Mesodermal cell (in vitro differentiated cells): ENCODE measurements at regions not wholly inside any gene's neighbourhood (a gene's known extent, or its start where the extent isn't known, plus 50 kb on each side); places are given as distances from the start of the nearest gene placed in this dataset.

Experiments
- H3K27ac ChIP-seq: 2 replicates; pipeline ENCODE4 v1.7.0; 2013; ENCODE audit warnings: mild to moderate bottlenecking, low read depth, low read length, moderate library complexity; ENCODE audit not compliant: severe bottlenecking
- H3K36me3 ChIP-seq: 2 replicates; pipeline ENCODE4 v1.7.1; 2013; ENCODE audit warnings: mild to moderate bottlenecking, low read length, moderate library complexity; ENCODE audit not compliant: control insufficient read depth, insufficient read depth
- H3K4me1 ChIP-seq: one replicate; pipeline ENCODE4 v1.7.1; 2013; ENCODE audit warnings: mild to moderate bottlenecking, low read length; ENCODE audit not compliant: insufficient read depth, control insufficient read depth, poor library complexity, severe bottlenecking
- H3K4me3 ChIP-seq: 2 replicates; pipeline ENCODE4 v1.7.0; 2013; ENCODE audit warnings: low read length, control low read depth, mild to moderate bottlenecking; ENCODE audit not compliant: insufficient read depth, poor library complexity, severe bottlenecking; ENCODE audit errors: extremely low read depth
- H3K9me3 ChIP-seq: 2 replicates; pipeline ENCODE4 v1.7.1; 2013; ENCODE audit warnings: mild to moderate bottlenecking, low read length, moderate library complexity; ENCODE audit not compliant: control insufficient read depth
- WGBS, 2 experiments: methylation state at CpG; one replicate each; pipeline ENCODE4 v1.1.5; 2013; ENCODE audit warnings: missing lambda C conversion rate in 2 of 2; ENCODE audit not compliant: insufficient coverage in 2 of 2; 5-methylcytosine and 5-hydroxymethylcytosine counted together

GRCh38 chr11:130785380-130786116 is 130.7 kb downstream of the SNX19 start:
- H3K4me3 ChIP-seq = no peak overlapping the region
- 89 to 97% methylated on average over 2 to 3 of the region's 4 CpGs for WGBS, 2 experiments
- no peaks in the 10 kb centered on the region for H3K36me3 ChIP-seq
- no peak overlapping the region for H3K27ac ChIP-seq
- H3K4me1 ChIP-seq = peaks cover 25% of the 10 kb centered on the region
- no peaks in the 10 kb centered on the region for H3K9me3 ChIP-seq

GRCh38 chr11:130786586-130786985 is 129.7 kb downstream of the SNX19 start:
- Histone ChIP-seq H3K36me3 (no peaks in the 10 kb centered on the region), H3K4me1 (peaks cover 25% of the 10 kb centered on the region), H3K9me3 (no peaks in the 10 kb centered on the region), H3K4me3 (no peak overlapping the region), H3K27ac (no peak overlapping the region)
- 90 to 92% methylated on average over 3 of the region's 5 CpGs for WGBS, 2 experiments

GRCh38 chr11:130787092-130787616 is 129.1 kb downstream of the SNX19 start:
- no peak overlapping the region for H3K4me3 ChIP-seq
- WGBS, 2 experiments = 85 to 91% methylated on average over 5 to 6 of the region's 8 CpGs
- peaks cover 23% of the 10 kb centered on the region for H3K4me1 ChIP-seq
- H3K9me3 ChIP-seq = no peaks in the 10 kb centered on the region
- no peaks in the 10 kb centered on the region for H3K36me3 ChIP-seq
- no peak overlapping the region for H3K27ac ChIP-seq

DNA sequence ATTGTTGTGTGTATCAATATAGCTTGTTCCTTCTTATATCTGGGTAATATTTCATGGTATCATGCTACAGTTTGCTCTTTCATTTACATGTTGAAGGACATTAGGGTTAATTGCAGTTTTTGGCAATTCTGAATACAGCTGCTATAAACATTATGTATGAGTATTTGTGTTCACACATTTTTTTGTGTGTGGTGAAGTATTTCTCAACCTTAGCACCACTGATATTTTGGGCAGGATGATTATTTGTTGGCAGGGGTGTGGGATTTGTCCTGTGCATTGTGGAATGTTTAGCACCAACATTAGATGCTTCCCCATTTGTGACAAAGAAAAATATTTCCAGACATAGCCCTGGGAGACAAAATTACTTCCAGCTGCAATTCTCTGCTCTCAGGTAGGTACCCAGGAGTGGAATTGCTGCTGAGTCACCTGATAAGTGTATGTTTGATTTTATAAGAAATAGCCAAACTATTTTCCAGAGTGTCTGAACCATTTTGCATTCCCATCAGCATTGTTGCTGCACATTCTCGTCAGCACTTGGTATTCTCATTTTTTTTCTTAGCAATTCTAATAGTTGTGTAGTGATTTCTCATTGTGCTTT is 128.2 kb downstream of the SNX19 start:
- no CpG with 5 or more reads among the region's 1 CpG for WGBS, 2 experiments
- no peak overlapping the region for H3K27ac ChIP-seq
- no peaks in the 10 kb centered on the region for H3K36me3 ChIP-seq
- no peaks in the 10 kb centered on the region for H3K9me3 ChIP-seq
- H3K4me1 ChIP-seq = peaks cover 15% of the 10 kb centered on the region
- H3K4me3 ChIP-seq = no peak overlapping the region

- Histone ChIP-seq H3K27ac (no peak overlapping the region), H3K9me3 (no peaks in the 10 kb centered on the region), H3K4me3 (no peak overlapping the region), H3K4me1 (peaks cover 8% of the 10 kb centered on the region), H3K36me3 (no peaks in the 10 kb centered on the region)
- 88 to 90% methylated on average over 3 of the region's 3 CpGs for WGBS, 2 experiments
Measured at GRCh38 chr11:130789056-130789640, 127.1 kb downstream of the SNX19 start.

- no peaks in the 10 kb centered on the region for H3K9me3 ChIP-seq
- H3K4me1 ChIP-seq = peaks cover 8% of the 10 kb centered on the region
- no peak overlapping the region for H3K4me3 ChIP-seq
- H3K27ac ChIP-seq = no peak overlapping the region
- WGBS, 2 experiments = 90 to 100% methylated on average over 2 of the region's 2 CpGs
- no peaks in the 10 kb centered on the region for H3K36me3 ChIP-seq
Measured at GRCh38 chr11:130790689-130791088, 125.6 kb downstream of the SNX19 start.

GRCh38 chr11:130792772-130793171 is 123.5 kb downstream of the SNX19 start:
- H3K9me3 ChIP-seq = no peaks in the 10 kb centered on the region

GRCh38 chr11:130796828-130797227 is 119.5 kb downstream of the SNX19 start:
- no peak overlapping the region for H3K4me3 ChIP-seq
- WGBS, 2 experiments = 100% methylated on average over 1 to 2 of the region's 2 CpGs
- H3K27ac ChIP-seq = no peak overlapping the region
- H3K4me1 ChIP-seq = no peaks in the 10 kb centered on the region
- H3K9me3 ChIP-seq = no peaks in the 10 kb centered on the region
- H3K36me3 ChIP-seq = no peaks in the 10 kb centered on the region

More at GRCh38 chr11:130792772-130793171, 123.5 kb downstream of the SNX19 start:
- Histone ChIP-seq H3K27ac (no peak overlapping the region), H3K36me3 (no peaks in the 10 kb centered on the region), H3K4me3 (no peak overlapping the region), H3K4me1 (no peaks in the 10 kb centered on the region)

- no CpG with 5 or more reads among the region's 3 CpGs for WGBS, 2 experiments
- Histone ChIP-seq H3K4me3 (no peak overlapping the region), H3K27ac (no peak overlapping the region), H3K36me3 (no peaks in the 10 kb centered on the region), H3K4me1 (no peaks in the 10 kb centered on the region), H3K9me3 (no peaks in the 10 kb centered on the region)
Measured at GRCh38 chr11:130798280-130798679, 118.0 kb downstream of the SNX19 start.

- Histone ChIP-seq H3K4me1 (no peaks in the 10 kb centered on the region), H3K27ac (no peak overlapping the region), H3K9me3 (no peaks in the 10 kb centered on the region), H3K4me3 (no peak overlapping the region), H3K36me3 (no peaks in the 10 kb centered on the region)
- 84 to 89% methylated on average over 3 to 4 of the region's 4 CpGs for WGBS, 2 experiments
Measured at GRCh38 chr11:130798801-130799200, 117.5 kb downstream of the SNX19 start.
